H1 (cell line): ENCODE measurements at regions not wholly inside any gene's neighbourhood (a gene's known extent, or its start where the extent isn't known, plus 50 kb on each side); places are given as distances from the start of the nearest gene placed in this dataset.

ENCODE experiments used
- BCL11A ChIP-seq, 2 experiments: IDR thresholded peaks; one replicate each; pipeline ENCODE4 v1.6.1; 2011; ENCODE audit warnings: low read depth in 2 of 2, low read length in 2 of 2, mild to moderate bottlenecking in 2 of 2
- CTCF ChIP-seq, 3 experiments: IDR thresholded peaks; 1 replicate in 2 of 3; 2 replicates in 1 of 3; pipeline versions ENCODE4 v1.5.1 to v1.6.1; 2011; ENCODE audit warnings: low read length in 3 of 3, mild to moderate bottlenecking in 3 of 3, inconsistent platforms in 2 of 3, low read depth in 1 of 3, moderate library complexity in 1 of 3; ENCODE audit not compliant: insufficient read depth in 1 of 3; ENCODE audit errors: control extremely low read depth in 1 of 3
- POLR2AphosphoS5 ChIP-seq: IDR thresholded peaks from 2 replicates; pipeline ENCODE4 v1.6.1; 2011; ENCODE audit warnings: low read depth, low read length

GRCh38 chr4:27316176-27316575 lies 455.5 kb downstream of the STIM2 start:
- no peak for TF ChIP-seq POLR2AphosphoS5
- TF ChIP-seq CTCF (IDR thresholded peaks at IDR 0.05; ENCODE audit: control extremely low read depth in 1 of 3, insufficient read depth in 1 of 3, low read depth in 1 of 3, low read length in 3 of 3): no peak
- TF ChIP-seq BCL11A (IDR thresholded peaks at IDR 0.05; ENCODE audit: low read depth in 2 of 2, low read length in 2 of 2): no peak
